DOHH2 (cell line): ENCODE measurements at regions not wholly inside any gene's neighbourhood (a gene's known extent, or its start where the extent isn't known, plus 50 kb on each side); places are given as distances from the start of the nearest gene placed in this dataset.

ENCODE experiments used
- H3F3A ChIP-seq: fragments of 200-600 bp; sonication (generic), shearing (Covaris generic); 2 replicates; pipeline ENCODE4 v1.6.0; 2016; ENCODE audit warnings: antibody characterized with exemption, mild to moderate bottlenecking; ENCODE audit not compliant: control insufficient read depth, insufficient read depth
- H3K27ac ChIP-seq: fragments of 200-600 bp; sonication (generic); 2 replicates; pipeline ENCODE4 v1.5.1; 2014; ENCODE audit warnings: low read depth, mild to moderate bottlenecking, low read length, moderate library complexity
- H3K27me3 ChIP-seq: fragments of 200-600 bp; sonication (generic); 2 replicates; pipeline ENCODE4 v1.6.1; 2014; ENCODE audit warnings: mild to moderate bottlenecking, low read length, mixed read lengths; ENCODE audit not compliant: control insufficient read depth
- H3K36me3 ChIP-seq: fragments of 200-600 bp; sonication (generic); 2 replicates; pipeline ENCODE4 v1.6.1; 2014; ENCODE audit warnings: mild to moderate bottlenecking, low read length, moderate library complexity, mixed read lengths; ENCODE audit not compliant: control insufficient read depth
- H3K4me1 ChIP-seq: fragments of 200-600 bp; sonication (generic); 2 replicates; pipeline ENCODE4 v1.6.1; 2014; ENCODE audit warnings: mild to moderate bottlenecking, low read length, mixed read lengths; ENCODE audit not compliant: control insufficient read depth
- H3K4me2 ChIP-seq: fragments of 200-600 bp; sonication (generic); 2 replicates; pipeline ENCODE4 v1.6.0; 2014; ENCODE audit warnings: mild to moderate bottlenecking, low read length, moderate library complexity
- H3K4me3 ChIP-seq: fragments of 200-600 bp; sonication (generic); 2 replicates; pipeline ENCODE4 v1.5.1; 2014; ENCODE audit warnings: mild to moderate bottlenecking, low read length, mixed read lengths
- H3K79me2 ChIP-seq: fragments of 200-600 bp; sonication (generic); 2 replicates; pipeline ENCODE4 v1.6.1; 2014; ENCODE audit warnings: mild to moderate bottlenecking, low read length, mixed read lengths; ENCODE audit not compliant: control insufficient read depth
- H3K9me2 ChIP-seq: fragments of 200-600 bp; sonication (generic); replicated peaks from 2 replicates; pipeline ENCODE4 v1.6.1; 2014; ENCODE audit warnings: mild to moderate bottlenecking, low read length, mixed read lengths; ENCODE audit not compliant: control insufficient read depth
- H3K9me3 ChIP-seq: fragments of 200-600 bp; sonication (generic); 2 replicates; pipeline ENCODE4 v1.6.1; 2014; ENCODE audit warnings: antibody characterized with exemption, low read length, mixed read lengths; ENCODE audit not compliant: control insufficient read depth, insufficient read depth
- H4K20me1 ChIP-seq: fragments of 200-600 bp; sonication (generic); 2 replicates; pipeline ENCODE4 v1.6.0; 2014; ENCODE audit warnings: low read depth, mild to moderate bottlenecking, antibody characterized with exemption, low read length, moderate library complexity; ENCODE audit not compliant: control insufficient read depth, insufficient read depth
- EZH2phosphoT487 ChIP-seq: fragments of 200-600 bp; sonication (generic); IDR thresholded peaks from 2 replicates; pipeline ENCODE4 v1.6.1; 2017; ENCODE audit warnings: borderline replicate concordance, mild to moderate bottlenecking, antibody characterized with exemption, low read length, moderate library complexity, mixed read lengths
- TF ChIP-seq, protein P1 (sequence below): fragments of 200-600 bp; sonication (generic); IDR thresholded peaks from one replicate; pipeline ENCODE4 v1.5.1; 2014; ENCODE audit warnings: antibody characterized with exemption, mild to moderate bottlenecking, low read depth, low read length; ENCODE audit not compliant: poor library complexity, severe bottlenecking

- Histone ChIP-seq H3K9me3 (no peaks in the 10 kb centered on the region), H3K4me1 (peaks cover 13% of the 10 kb centered on the region), H3F3A (peaks cover 4% of the 10 kb centered on the region; the same call in 1 of the 2 replicates), H3K4me2 (peak overlapping the region; percentile 57), H3K79me2 (no peaks in the 10 kb centered on the region), H3K4me3 (peak overlapping the region; percentile 52), H4K20me1 (no peaks in the 10 kb centered on the region), H3K9me2 (no peaks in the 10 kb centered on the region), H3K27ac (no peak overlapping the region), H3K36me3 (no peaks in the 10 kb centered on the region), H3K27me3 (no peaks in the 10 kb centered on the region; the same call in 1 of the 2 replicates)
- TF ChIP-seq EZH2phosphoT487: no peak
- TF ChIP-seq, protein P1, sequence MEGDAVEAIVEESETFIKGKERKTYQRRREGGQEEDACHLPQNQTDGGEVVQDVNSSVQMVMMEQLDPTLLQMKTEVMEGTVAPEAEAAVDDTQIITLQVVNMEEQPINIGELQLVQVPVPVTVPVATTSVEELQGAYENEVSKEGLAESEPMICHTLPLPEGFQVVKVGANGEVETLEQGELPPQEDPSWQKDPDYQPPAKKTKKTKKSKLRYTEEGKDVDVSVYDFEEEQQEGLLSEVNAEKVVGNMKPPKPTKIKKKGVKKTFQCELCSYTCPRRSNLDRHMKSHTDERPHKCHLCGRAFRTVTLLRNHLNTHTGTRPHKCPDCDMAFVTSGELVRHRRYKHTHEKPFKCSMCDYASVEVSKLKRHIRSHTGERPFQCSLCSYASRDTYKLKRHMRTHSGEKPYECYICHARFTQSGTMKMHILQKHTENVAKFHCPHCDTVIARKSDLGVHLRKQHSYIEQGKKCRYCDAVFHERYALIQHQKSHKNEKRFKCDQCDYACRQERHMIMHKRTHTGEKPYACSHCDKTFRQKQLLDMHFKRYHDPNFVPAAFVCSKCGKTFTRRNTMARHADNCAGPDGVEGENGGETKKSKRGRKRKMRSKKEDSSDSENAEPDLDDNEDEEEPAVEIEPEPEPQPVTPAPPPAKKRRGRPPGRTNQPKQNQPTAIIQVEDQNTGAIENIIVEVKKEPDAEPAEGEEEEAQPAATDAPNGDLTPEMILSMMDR: no peak
Observed at GRCh38 chr9:117546894-117547678, 132.2 kb upstream of the ASTN2 start.

GRCh38 chr9:117545846-117546245, 131.0 kb upstream of the ASTN2 start:
- Histone ChIP-seq H3K79me2 (no peaks in the 10 kb centered on the region), H3K9me3 (no peaks in the 10 kb centered on the region), H3K9me2 (no peaks in the 10 kb centered on the region), H3K4me2 (no peak overlapping the region), H3K27me3 (peaks cover 2% of the 10 kb centered on the region; the same call in 1 of the 2 replicates), H4K20me1 (no peaks in the 10 kb centered on the region), H3K27ac (no peak overlapping the region), H3K36me3 (no peaks in the 10 kb centered on the region), H3K4me3 (no peak overlapping the region), H3F3A (peaks cover 4% of the 10 kb centered on the region; the same call in 1 of the 2 replicates), H3K4me1 (peaks cover 13% of the 10 kb centered on the region)
- TF ChIP-seq EZH2phosphoT487: no peak
- TF ChIP-seq, protein P1: peak; percentile 42

DNA sequence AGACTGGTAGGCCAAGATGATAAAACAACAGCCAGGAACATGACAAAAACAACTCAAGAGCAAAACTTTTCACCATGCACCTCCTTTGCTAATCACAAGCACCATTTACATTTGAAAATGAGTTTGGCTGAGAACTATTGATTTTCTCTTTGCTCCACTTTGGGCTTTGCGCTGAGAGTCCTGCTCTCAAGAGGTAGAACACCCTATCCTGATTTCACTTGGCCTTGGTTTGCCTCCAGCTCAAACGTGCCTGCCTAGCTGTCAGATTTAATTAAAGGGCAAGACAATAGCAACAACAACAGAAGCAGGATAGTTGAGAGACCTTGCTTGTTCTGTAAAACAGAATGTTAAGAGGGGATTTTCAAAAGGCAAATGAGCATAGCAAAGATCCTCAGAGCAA, 128.2 kb upstream of the ASTN2 start:
- Histone ChIP-seq H4K20me1 (no peaks in the 10 kb centered on the region), H3K27ac (no peak overlapping the region), H3K9me2 (no peaks in the 10 kb centered on the region), H3K4me2 (no peak overlapping the region), H3K4me3 (no peak overlapping the region), H3K9me3 (no peaks in the 10 kb centered on the region), H3K4me1 (peaks cover 13% of the 10 kb centered on the region), H3K79me2 (no peaks in the 10 kb centered on the region), H3K36me3 (no peaks in the 10 kb centered on the region), H3F3A (peaks cover 4% of the 10 kb centered on the region; the same call in 1 of the 2 replicates), H3K27me3 (peaks cover 2% of the 10 kb centered on the region; the same call in 1 of the 2 replicates)
- no peak for TF ChIP-seq EZH2phosphoT487
- TF ChIP-seq, protein P1: no peak
